PC-3 (cell line): ENCODE measurements at regions not wholly inside any gene's neighbourhood (a gene's known extent, or its start where the extent isn't known, plus 50 kb on each side); places are given as distances from the start of the nearest gene placed in this dataset.

Experiments
- EZH2 ChIP-seq: fragments of 300-600 bp; sonication (generic); IDR thresholded peaks from one replicate; pipeline ENCODE4 v1.6.1; 2017; ENCODE audit warnings: antibody characterized with exemption, mild to moderate bottlenecking, low read length; ENCODE audit not compliant: unreplicated experiment
- EZH2phosphoT487 ChIP-seq: fragments of 300-600 bp; sonication (generic); IDR thresholded peaks from 2 replicates; pipeline ENCODE4 v1.6.1; 2018; ENCODE audit warnings: mild to moderate bottlenecking, antibody characterized with exemption, low read length, borderline replicate concordance
- TF ChIP-seq, protein P1 (sequence below): fragments of 300-600 bp; sonication (generic); conservative IDR thresholded peaks from 2 replicates; pipeline ENCODE4 v1.5.1; 2017; ENCODE audit warnings: antibody characterized with exemption, low read depth, mild to moderate bottlenecking, low read length

DNA sequence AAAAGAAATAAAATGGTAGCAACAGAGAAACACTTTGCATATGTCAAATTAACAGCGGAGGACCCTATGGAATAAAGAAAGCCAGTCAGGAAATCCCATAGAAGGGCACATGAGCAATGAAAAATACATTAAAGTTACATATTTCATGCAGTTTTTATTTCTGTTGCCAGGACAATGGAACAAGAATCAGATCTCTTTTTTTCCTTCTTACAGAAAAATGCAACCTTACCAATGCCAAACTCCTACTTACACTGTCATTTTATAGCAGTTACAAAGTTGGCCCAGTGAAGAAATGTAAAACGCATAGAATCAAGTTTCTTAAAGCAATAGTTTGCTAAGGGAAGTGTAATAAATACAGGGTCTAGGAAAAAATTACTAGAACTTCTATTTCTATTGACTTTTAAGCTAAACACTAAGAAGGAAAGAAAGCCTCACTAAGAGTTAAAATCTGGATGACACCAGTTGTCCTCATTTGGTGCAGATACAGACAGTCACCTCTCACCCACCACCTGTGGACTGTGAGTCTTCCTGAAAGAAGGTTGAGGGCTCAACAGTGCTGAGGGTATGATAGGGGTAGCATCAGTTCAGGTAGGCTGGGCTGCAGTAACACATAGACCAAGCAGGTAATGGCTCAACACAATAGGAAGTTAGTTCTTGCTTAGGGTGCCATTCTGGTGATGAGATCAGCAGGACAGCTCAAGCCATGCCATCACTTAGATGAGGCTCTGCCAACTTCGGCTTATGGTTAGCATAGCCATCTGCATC, 224.6 kb downstream of the ANAPC10 start:
- TF ChIP-seq, protein P1, sequence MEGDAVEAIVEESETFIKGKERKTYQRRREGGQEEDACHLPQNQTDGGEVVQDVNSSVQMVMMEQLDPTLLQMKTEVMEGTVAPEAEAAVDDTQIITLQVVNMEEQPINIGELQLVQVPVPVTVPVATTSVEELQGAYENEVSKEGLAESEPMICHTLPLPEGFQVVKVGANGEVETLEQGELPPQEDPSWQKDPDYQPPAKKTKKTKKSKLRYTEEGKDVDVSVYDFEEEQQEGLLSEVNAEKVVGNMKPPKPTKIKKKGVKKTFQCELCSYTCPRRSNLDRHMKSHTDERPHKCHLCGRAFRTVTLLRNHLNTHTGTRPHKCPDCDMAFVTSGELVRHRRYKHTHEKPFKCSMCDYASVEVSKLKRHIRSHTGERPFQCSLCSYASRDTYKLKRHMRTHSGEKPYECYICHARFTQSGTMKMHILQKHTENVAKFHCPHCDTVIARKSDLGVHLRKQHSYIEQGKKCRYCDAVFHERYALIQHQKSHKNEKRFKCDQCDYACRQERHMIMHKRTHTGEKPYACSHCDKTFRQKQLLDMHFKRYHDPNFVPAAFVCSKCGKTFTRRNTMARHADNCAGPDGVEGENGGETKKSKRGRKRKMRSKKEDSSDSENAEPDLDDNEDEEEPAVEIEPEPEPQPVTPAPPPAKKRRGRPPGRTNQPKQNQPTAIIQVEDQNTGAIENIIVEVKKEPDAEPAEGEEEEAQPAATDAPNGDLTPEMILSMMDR = no peak
- TF ChIP-seq EZH2 (no peak), EZH2phosphoT487 (no peak)
